Trophoblast cell (in vitro differentiated cells and primary cell): ENCODE measurements at regions not wholly inside any gene's neighbourhood (a gene's known extent, or its start where the extent isn't known, plus 50 kb on each side); places are given as distances from the start of the nearest gene placed in this dataset.

Source experiments
- DNase-seq, 2 donors: peaks; one replicate each; pipeline ENCODE4 v3.0.0-alpha.2; 2016
- H2AFZ ChIP-seq: 2 replicates; pipeline ENCODE4 v1.6.1; 2013; ENCODE audit warnings: low read length, moderate library complexity, mild to moderate bottlenecking; ENCODE audit not compliant: insufficient read depth, poor library complexity
- H2AK5ac ChIP-seq: 2 replicates; pipeline ENCODE4 v1.6.1; 2013; ENCODE audit warnings: mild to moderate bottlenecking, low read length
- H2BK120ac ChIP-seq: 2 replicates; pipeline ENCODE4 v1.6.1; 2013; ENCODE audit warnings: low read length, mild to moderate bottlenecking, moderate library complexity; ENCODE audit not compliant: insufficient read depth, poor library complexity
- H2BK12ac ChIP-seq: 2 replicates; pipeline ENCODE4 v1.6.1; 2013; ENCODE audit warnings: mild to moderate bottlenecking, low read length, moderate library complexity
- H2BK5ac ChIP-seq: 2 replicates; pipeline ENCODE4 v1.6.1; 2013; ENCODE audit warnings: low read length, low read depth, moderate library complexity, mild to moderate bottlenecking; ENCODE audit not compliant: poor library complexity
- H3K14ac ChIP-seq: 2 replicates; pipeline ENCODE4 v1.6.1; 2013; ENCODE audit warnings: mild to moderate bottlenecking, low read length
- H3K18ac ChIP-seq: 2 replicates; pipeline ENCODE4 v1.6.1; 2013; ENCODE audit warnings: mild to moderate bottlenecking, low read length
- H3K23ac ChIP-seq: 2 replicates; pipeline ENCODE4 v1.6.1; 2013; ENCODE audit warnings: low read length
- H3K27ac ChIP-seq: 2 replicates; pipeline ENCODE4 v1.5.1; 2013; ENCODE audit warnings: low read depth, mild to moderate bottlenecking, inconsistent platforms, low read length, moderate library complexity
- H3K27me3 ChIP-seq: 2 replicates; pipeline ENCODE4 v1.6.1; 2013; ENCODE audit warnings: inconsistent platforms, mild to moderate bottlenecking, low read length, moderate library complexity; ENCODE audit not compliant: insufficient read depth
- H3K36me3 ChIP-seq, 2 experiments: 1 replicate in 1 of 2; 2 replicates in 1 of 2; pipeline ENCODE4 v1.6.1; 2013; ENCODE audit warnings: low read length in 2 of 2, mild to moderate bottlenecking in 2 of 2, moderate library complexity in 1 of 2; ENCODE audit not compliant: insufficient read depth in 2 of 2, control insufficient read depth in 1 of 2
- H3K4ac ChIP-seq: 2 replicates; pipeline ENCODE4 v1.6.1; 2013; ENCODE audit warnings: low read depth, mild to moderate bottlenecking, low read length, moderate library complexity
- H3K4me1 ChIP-seq, 2 experiments: 1 replicate in 1 of 2; 2 replicates in 1 of 2; pipeline ENCODE4 v1.6.1; 2013; ENCODE audit warnings: low read length in 2 of 2, mild to moderate bottlenecking in 2 of 2, moderate library complexity in 1 of 2; ENCODE audit not compliant: insufficient read depth in 2 of 2, control insufficient read depth in 1 of 2
- H3K4me2 ChIP-seq: 2 replicates; pipeline ENCODE4 v1.6.1; 2013; ENCODE audit warnings: inconsistent platforms, mild to moderate bottlenecking, low read length, moderate library complexity
- H3K4me3 ChIP-seq: 2 replicates; pipeline ENCODE4 v1.5.1; 2013; ENCODE audit warnings: mild to moderate bottlenecking, low read depth, low read length, inconsistent platforms
- H3K79me1 ChIP-seq: one replicate; pipeline ENCODE4 v1.6.1; 2013; ENCODE audit warnings: low read length
- H3K79me2 ChIP-seq: 2 replicates; pipeline ENCODE4 v1.6.1; 2013; ENCODE audit warnings: low read length, mild to moderate bottlenecking; ENCODE audit not compliant: control insufficient read depth, insufficient read depth, poor library complexity
- H3K9ac ChIP-seq: 2 replicates; pipeline ENCODE4 v1.6.1; 2013; ENCODE audit warnings: mild to moderate bottlenecking, low read length
- H3K9me3 ChIP-seq: 2 replicates; pipeline ENCODE4 v1.6.1; 2013; ENCODE audit warnings: low read depth, mild to moderate bottlenecking, control low read depth, inconsistent platforms, low read length; ENCODE audit not compliant: insufficient read depth
- H4K12ac ChIP-seq: 2 replicates; pipeline ENCODE4 v1.6.1; 2013; ENCODE audit warnings: low read depth, mild to moderate bottlenecking, low read length, moderate library complexity
- H4K8ac ChIP-seq: 2 replicates; pipeline ENCODE4 v1.6.1; 2013; ENCODE audit warnings: low read depth, mild to moderate bottlenecking, low read length, moderate library complexity
- H4K91ac ChIP-seq: one replicate; pipeline ENCODE4 v1.6.1; 2013; ENCODE audit warnings: low read depth, mild to moderate bottlenecking, low read length, moderate library complexity
- WGBS: extraction: QIAGEN DNeasy Blood & Tissue Kit; methylation state at CpG from one replicate; pipeline ENCODE4 v1.1.7; 2013; ENCODE audit warnings: missing lambda C conversion rate; ENCODE audit not compliant: insufficient read length, insufficient coverage; ENCODE audit errors: extremely low coverage; 5-methylcytosine and 5-hydroxymethylcytosine counted together

GRCh38 chr7:21089653-21090052 lies 303.0 kb upstream of the SP8 start:
- no peak overlapping the region for H2BK5ac ChIP-seq
- no peak overlapping the region for H2BK120ac ChIP-seq
- no CpG with 5 or more reads among the region's 4 CpGs for WGBS
- H4K91ac ChIP-seq = no peak overlapping the region
- no peak overlapping the region for H4K12ac ChIP-seq
- H3K4me1 ChIP-seq = no peaks in the 10 kb centered on the region
- H3K14ac ChIP-seq = no peak overlapping the region
- no peak overlapping the region for H2AK5ac ChIP-seq
- H3K4me3 ChIP-seq = no peak overlapping the region
- H3K4ac ChIP-seq = no peak overlapping the region
- no peaks in the 10 kb centered on the region for H3K27me3 ChIP-seq
- H2BK12ac ChIP-seq = no peak overlapping the region
- H3K36me3 ChIP-seq = no peaks in the 10 kb centered on the region
- no peak overlapping the region for H3K23ac ChIP-seq
- no peak overlapping the region for H3K27ac ChIP-seq
- H3K79me1 ChIP-seq = no peaks in the 10 kb centered on the region
- H3K79me2 ChIP-seq = no peaks in the 10 kb centered on the region
- no peak overlapping the region for H3K4me2 ChIP-seq
- no peak overlapping the region for H4K8ac ChIP-seq
- no peak for DNase-seq
- H3K9me3 ChIP-seq = no peaks in the 10 kb centered on the region
- H3K9ac ChIP-seq = no peak overlapping the region
- H2AFZ ChIP-seq = no peak overlapping the region
- no peak overlapping the region for H3K18ac ChIP-seq

- no peaks in the 10 kb centered on the region for H3K36me3 ChIP-seq
- H3K4me1 ChIP-seq = no peaks in the 10 kb centered on the region
- H4K91ac ChIP-seq = no peak overlapping the region
- no peak for DNase-seq
- H3K4ac ChIP-seq = no peak overlapping the region
- H3K9me3 ChIP-seq = no peaks in the 10 kb centered on the region
- H3K4me3 ChIP-seq = no peak overlapping the region
- H3K4me2 ChIP-seq = no peak overlapping the region
- H4K12ac ChIP-seq = no peak overlapping the region
- WGBS = no CpG with 5 or more reads among the region's 9 CpGs
- H3K27me3 ChIP-seq = no peaks in the 10 kb centered on the region
- no peak overlapping the region for H2AFZ ChIP-seq
- H2AK5ac ChIP-seq = no peak overlapping the region
- no peaks in the 10 kb centered on the region for H3K79me1 ChIP-seq
- no peak overlapping the region for H3K23ac ChIP-seq
- no peak overlapping the region for H2BK120ac ChIP-seq
- no peak overlapping the region for H3K14ac ChIP-seq
- H3K9ac ChIP-seq = no peak overlapping the region
- no peak overlapping the region for H3K18ac ChIP-seq
- H3K79me2 ChIP-seq = no peaks in the 10 kb centered on the region
- no peak overlapping the region for H2BK12ac ChIP-seq
- no peak overlapping the region for H4K8ac ChIP-seq
- H2BK5ac ChIP-seq = no peak overlapping the region
- no peak overlapping the region for H3K27ac ChIP-seq
Observed at GRCh38 chr7:21092766-21093702, 306.3 kb upstream of the SP8 start.

- Histone ChIP-seq H2BK5ac (no peak overlapping the region), H3K9ac (no peak overlapping the region), H4K12ac (no peak overlapping the region), H3K18ac (no peak overlapping the region), H3K4me2 (no peak overlapping the region), H4K91ac (no peak overlapping the region), H3K14ac (no peak overlapping the region), H3K27me3 (no peaks in the 10 kb centered on the region), H3K79me1 (no peaks in the 10 kb centered on the region), H3K79me2 (no peaks in the 10 kb centered on the region), H3K36me3 (no peaks in the 10 kb centered on the region), H2BK12ac (no peak overlapping the region), H3K4ac (no peak overlapping the region), H4K8ac (no peak overlapping the region), H2AK5ac (no peak overlapping the region), H3K4me1 (no peaks in the 10 kb centered on the region), H3K23ac (no peak overlapping the region), H2AFZ (no peak overlapping the region), H3K27ac (no peak overlapping the region), H2BK120ac (no peak overlapping the region), H3K4me3 (no peak overlapping the region), H3K9me3 (no peaks in the 10 kb centered on the region)
- no peak for DNase-seq
Observed at GRCh38 chr7:21094589-21094988, 307.9 kb upstream of the SP8 start.

- H3K27me3 ChIP-seq = no peaks in the 10 kb centered on the region
- H3K4me3 ChIP-seq = no peak overlapping the region
- no peaks in the 10 kb centered on the region for H3K36me3 ChIP-seq
- peaks cover 3% of the 10 kb centered on the region for H3K9me3 ChIP-seq
- H3K27ac ChIP-seq = no peak overlapping the region
- H4K8ac ChIP-seq = no peak overlapping the region
- no peak overlapping the region for H3K4me2 ChIP-seq
- no peak overlapping the region for H3K23ac ChIP-seq
- no peak overlapping the region for H2BK120ac ChIP-seq
- no peak overlapping the region for H3K14ac ChIP-seq
- H4K12ac ChIP-seq = no peak overlapping the region
- no peak overlapping the region for H3K18ac ChIP-seq
- H3K4me1 ChIP-seq = no peaks in the 10 kb centered on the region
- H3K79me2 ChIP-seq = no peaks in the 10 kb centered on the region
- H3K9ac ChIP-seq = no peak overlapping the region
- H2BK12ac ChIP-seq = no peak overlapping the region
- H3K4ac ChIP-seq = no peak overlapping the region
- DNase-seq = no peak
- H4K91ac ChIP-seq = no peak overlapping the region
- H2AFZ ChIP-seq = no peak overlapping the region
- no peak overlapping the region for H2BK5ac ChIP-seq
- WGBS = no CpG with 5 or more reads among the region's 1 CpG
- no peaks in the 10 kb centered on the region for H3K79me1 ChIP-seq
- no peak overlapping the region for H2AK5ac ChIP-seq
Observed at GRCh38 chr7:21099432-21099831, 312.7 kb upstream of the SP8 start.
